Naive thymus-derived CD8-positive, alpha-beta T cell (primary cell): ENCODE measurements at regions not wholly inside any gene's neighbourhood (a gene's known extent, or its start where the extent isn't known, plus 50 kb on each side); places are given as distances from the start of the nearest gene placed in this dataset.

ENCODE experiments used
- ATAC-seq, 2 donors: fragments of 150-1000 bp; cut with Tn5 transposase in 1 of 2; sonication (Bioruptor Pico), chemical (Tn5 transposase) in 1 of 2; 1 replicate in 1 of 2; 2 replicates in 1 of 2; pipeline ENCODE4 v1.10.0; 2021; ENCODE audit warnings: mild to moderate bottlenecking in 2 of 2, moderate library complexity in 2 of 2
- POLR2A ChIA-PET: fragments of 350-600 bp; sonication (Branson Sonifier 250); formaldehyde crosslinking; loops from one replicate; lab custom pipeline; 2021; ENCODE audit warnings: antibody characterized with exemption; lab: Charles Lee
- DNase-seq, 10 donors: peaks; one replicate each; pipeline versions ENCODE4 v3.0.0 to v3.0.0-alpha.2; 2020 to 2022
- H3K27ac Mint-ChIP-seq, 10 donors: one replicate each; pipeline ENCODE4 v1.8.0; 2020 to 2022; ENCODE audit warnings: mild to moderate bottlenecking in 10 of 10, mixed read lengths in 10 of 10, moderate library complexity in 4 of 10, inconsistent platforms in 1 of 10
- H3K27me3 Mint-ChIP-seq, 5 donors: one replicate each; pipeline ENCODE4 v1.8.0; 2021 to 2022; ENCODE audit warnings: mixed read lengths in 5 of 5
- H3K36me3 Mint-ChIP-seq, 3 donors: one replicate each; pipeline ENCODE4 v1.8.0; 2020 to 2022; ENCODE audit warnings: mixed read lengths in 3 of 3, mild to moderate bottlenecking in 2 of 3, inconsistent platforms in 1 of 3
- H3K4me1 Mint-ChIP-seq, 4 donors: one replicate each; pipeline ENCODE4 v1.8.0; 2021 to 2022; ENCODE audit warnings: mixed read lengths in 4 of 4
- H3K4me3 Mint-ChIP-seq, 10 donors: one replicate each; pipeline ENCODE4 v1.8.0; 2020 to 2022; ENCODE audit warnings: mild to moderate bottlenecking in 10 of 10, mixed read lengths in 10 of 10, moderate library complexity in 6 of 10, inconsistent platforms in 1 of 10
- H3K9me3 Mint-ChIP-seq, 9 donors: one replicate each; pipeline ENCODE4 v1.8.0; 2020 to 2022; ENCODE audit warnings: mixed read lengths in 9 of 9, mild to moderate bottlenecking in 3 of 9, inconsistent platforms in 1 of 9, moderate library complexity in 1 of 9

DNA sequence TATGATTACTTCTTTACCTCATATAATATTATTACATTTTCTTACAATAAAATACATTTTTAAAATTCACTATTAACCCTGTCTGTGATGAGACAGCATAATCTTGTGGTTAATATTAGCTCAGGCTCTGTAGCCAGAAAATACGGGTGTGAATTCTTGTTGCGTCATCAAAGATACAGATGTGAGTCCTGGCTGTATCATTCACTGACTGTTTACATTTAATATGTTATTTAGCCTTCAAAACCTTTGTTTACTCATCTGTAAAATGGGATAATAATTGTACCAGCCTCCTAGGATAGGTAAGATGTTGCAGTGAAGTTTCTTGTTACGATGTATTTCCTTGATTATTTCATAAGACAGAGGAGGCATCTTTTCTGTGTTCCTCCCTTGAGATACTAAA, 184.7 kb upstream of the PRPS1L1 start:
- Mint-ChIP-seq H3K36me3 (no peaks in the 10 kb centered on the region), H3K27ac (no peak overlapping the region), H3K9me3 (peaks cover 0 to 3% (median 0%) of the 10 kb centered on the region in 9 donors), H3K4me1 (peaks cover 0 to 3% (median 0%) of the 10 kb centered on the region in 4 donors), H3K4me3 (no peak overlapping the region), H3K27me3 (peaks cover 0 to 3% (median 0%) of the 10 kb centered on the region in 5 donors)
- POLR2A ChIA-PET: no interaction called here
- ATAC-seq (no peak), DNase-seq (no peak)

DNA sequence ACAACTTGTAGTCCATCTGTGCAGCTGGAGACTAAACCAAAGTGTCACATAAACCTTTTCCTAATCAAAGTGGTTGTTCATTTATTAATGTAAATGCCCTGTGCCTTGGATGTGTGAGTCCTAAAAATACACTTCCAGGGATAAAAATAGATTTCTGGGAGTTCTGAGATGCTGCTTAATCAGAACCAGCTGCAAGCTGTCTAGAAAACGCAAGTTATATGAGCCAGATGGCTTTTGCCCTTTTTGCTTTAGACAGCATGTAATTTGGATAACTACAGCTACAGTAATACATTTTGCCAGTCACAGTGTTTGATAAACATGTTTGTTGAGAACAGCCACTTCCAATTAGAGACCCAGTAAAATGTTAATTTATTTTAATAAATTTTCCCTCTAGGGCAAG, 185.1 kb upstream of the PRPS1L1 start:
- POLR2A ChIA-PET: no interaction called here
- Mint-ChIP-seq H3K4me3 (no peak overlapping the region), H3K36me3 (no peaks in the 10 kb centered on the region), H3K9me3 (peaks cover 0 to 3% (median 0%) of the 10 kb centered on the region in 9 donors), H3K27ac (no peak overlapping the region), H3K27me3 (peaks cover 0 to 3% (median 0%) of the 10 kb centered on the region in 5 donors), H3K4me1 (peaks cover 0 to 3% (median 0%) of the 10 kb centered on the region in 4 donors)
- DNase-seq: no peak
- ATAC-seq: no peak

GRCh38 chr7:18213652-18214051, 186.0 kb upstream of the PRPS1L1 start:
- H3K27me3 Mint-ChIP-seq: peaks cover 0 to 3% (median 0%) of the 10 kb centered on the region in 5 donors
- H3K9me3 Mint-ChIP-seq: peaks cover 0 to 3% (median 0%) of the 10 kb centered on the region in 9 donors
- no peak overlapping the region for H3K4me3 Mint-ChIP-seq
- H3K27ac Mint-ChIP-seq: no peak overlapping the region
- no peak for DNase-seq
- peaks cover 0 to 3% (median 0%) of the 10 kb centered on the region in 4 donors for H3K4me1 Mint-ChIP-seq
- no peak for ATAC-seq
- POLR2A ChIA-PET: no interaction called here
- H3K36me3 Mint-ChIP-seq: no peaks in the 10 kb centered on the region

GRCh38 chr7:18216270-18216669, 188.6 kb upstream of the PRPS1L1 start:
- Mint-ChIP-seq H3K9me3 (no peaks in the 10 kb centered on the region), H3K27me3 (peaks cover 0 to 3% (median 0%) of the 10 kb centered on the region in 5 donors), H3K36me3 (no peaks in the 10 kb centered on the region), H3K27ac (no peak overlapping the region), H3K4me3 (no peak overlapping the region), H3K4me1 (peaks cover 0 to 4% (median 0%) of the 10 kb centered on the region in 4 donors)
- DNase-seq (no peak), ATAC-seq (no peak)
- POLR2A ChIA-PET: interaction anchor here (0.6 kb wide), 1 partner anchor 77 kb away, joined by 3 read pairs; no protein-coding TSS in a partner anchor

- Mint-ChIP-seq H3K4me1 (peaks cover 0 to 30% (median 0%) of the 10 kb centered on the region in 4 donors), H3K36me3 (no peaks in the 10 kb centered on the region), H3K27me3 (peaks cover 0 to 4% (median 1%) of the 10 kb centered on the region in 5 donors), H3K9me3 (no peaks in the 10 kb centered on the region), H3K4me3 (no peak overlapping the region), H3K27ac (no peak overlapping the region)
- ATAC-seq: no peak
- DNase-seq: no peak
- POLR2A ChIA-PET: no interaction called here
These were observed 194.0 kb upstream of the PRPS1L1 start for GRCh38 chr7:18221377-18222293.

GRCh38 chr7:18222636-18223035, 195.0 kb upstream of the PRPS1L1 start:
- no peak for DNase-seq
- Mint-ChIP-seq H3K36me3 (no peaks in the 10 kb centered on the region), H3K9me3 (no peaks in the 10 kb centered on the region), H3K27me3 (peaks cover 0 to 5% (median 1%) of the 10 kb centered on the region in 5 donors), H3K4me3 (no peak overlapping the region), H3K4me1 (peaks cover 0 to 33% (median 0%) of the 10 kb centered on the region in 4 donors), H3K27ac (no peak overlapping the region)
- POLR2A ChIA-PET: no interaction called here
- ATAC-seq: no peak

DNA sequence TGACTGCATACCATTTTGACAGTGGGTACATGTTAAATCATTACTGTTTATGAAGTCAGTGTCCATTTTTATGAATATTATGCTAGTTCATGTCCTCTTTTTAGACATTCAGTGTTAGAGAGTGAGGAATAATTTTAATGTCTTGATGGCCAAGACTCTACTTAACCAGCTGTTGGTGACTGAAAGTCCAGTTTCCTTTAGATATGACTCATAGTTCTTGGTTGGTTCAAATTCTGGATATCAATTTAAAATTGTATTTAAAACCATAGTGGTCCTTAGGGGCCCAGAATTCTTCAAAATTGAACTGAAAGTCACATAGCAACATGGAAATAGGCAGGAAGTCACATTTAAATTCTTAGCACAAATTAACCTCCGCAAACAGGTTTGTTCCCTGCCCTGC, 196.5 kb upstream of the PRPS1L1 start:
- POLR2A ChIA-PET: no interaction called here
- no peaks in the 10 kb centered on the region for H3K9me3 Mint-ChIP-seq
- no peak for DNase-seq
- H3K27me3 Mint-ChIP-seq: peaks cover 0 to 5% (median 1%) of the 10 kb centered on the region in 5 donors
- no peak for ATAC-seq
- H3K4me1 Mint-ChIP-seq: peaks cover 0 to 38% (median 0%) of the 10 kb centered on the region in 4 donors
- no peak overlapping the region for H3K27ac Mint-ChIP-seq
- H3K36me3 Mint-ChIP-seq: no peaks in the 10 kb centered on the region
- no peak overlapping the region for H3K4me3 Mint-ChIP-seq

- peak overlapping the region in 1 of 10 donors; percentile 10 for H3K27ac Mint-ChIP-seq
- no peak for ATAC-seq
- H3K4me3 Mint-ChIP-seq: no peak overlapping the region
- POLR2A ChIA-PET: no interaction called here
- H3K36me3 Mint-ChIP-seq: no peaks in the 10 kb centered on the region
- peaks cover 0 to 5% (median 1%) of the 10 kb centered on the region in 5 donors for H3K27me3 Mint-ChIP-seq
- no peak for DNase-seq
- no peaks in the 10 kb centered on the region for H3K9me3 Mint-ChIP-seq
- H3K4me1 Mint-ChIP-seq: peaks cover 0 to 38% (median 0%) of the 10 kb centered on the region in 4 donors
These were observed 197.4 kb upstream of the PRPS1L1 start for GRCh38 chr7:18225067-18225466.

DNA sequence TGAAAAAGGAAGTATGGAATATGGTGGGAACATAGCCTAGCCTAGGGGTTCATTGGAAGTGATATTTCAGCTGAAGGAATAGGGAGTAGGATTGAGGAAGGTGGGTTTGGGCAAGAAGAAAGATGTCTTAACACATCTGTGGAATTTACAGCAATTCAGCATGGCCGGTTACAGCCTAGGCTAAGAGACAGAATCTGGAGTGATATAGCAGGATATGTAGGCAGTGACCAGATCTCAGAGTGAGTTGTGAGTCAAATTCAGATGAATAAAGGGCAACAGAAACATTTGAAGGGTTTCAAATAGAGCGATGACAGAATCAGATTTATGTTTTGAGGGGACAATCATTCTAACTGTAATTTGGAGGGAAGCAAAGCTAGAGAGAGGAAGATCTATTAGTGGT, 199.0 kb upstream of the PRPS1L1 start:
- ATAC-seq (no peak), DNase-seq (no peak)
- H3K27me3 Mint-ChIP-seq: peaks cover 0 to 5% (median 1%) of the 10 kb centered on the region in 5 donors
- H3K27ac Mint-ChIP-seq: no peak overlapping the region
- no peaks in the 10 kb centered on the region for H3K9me3 Mint-ChIP-seq
- no peaks in the 10 kb centered on the region for H3K36me3 Mint-ChIP-seq
- H3K4me3 Mint-ChIP-seq: no peak overlapping the region
- POLR2A ChIA-PET: no interaction called here
- peaks cover 0 to 34% (median 0%) of the 10 kb centered on the region in 4 donors for H3K4me1 Mint-ChIP-seq

DNA sequence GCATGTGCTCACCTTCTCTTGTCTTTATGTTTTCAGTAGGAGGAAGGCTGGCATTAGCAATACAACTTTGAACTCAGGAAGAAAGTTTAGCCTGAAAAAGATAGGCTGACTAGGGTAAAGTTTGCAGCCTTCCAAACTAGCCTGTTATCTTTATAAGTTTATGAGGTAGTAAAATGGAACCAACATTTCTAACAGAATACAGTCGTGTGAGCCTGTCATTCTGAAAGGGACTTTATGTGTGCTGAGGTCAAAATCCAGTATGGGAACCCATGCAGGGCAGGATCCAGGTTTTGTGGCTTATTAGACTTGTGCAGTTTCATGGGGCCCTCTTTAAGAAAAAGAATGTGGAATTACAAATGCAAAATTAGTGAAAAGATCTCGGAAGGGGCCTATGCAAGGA, 201.0 kb upstream of the PRPS1L1 start:
- Mint-ChIP-seq H3K27me3 (peaks cover 0 to 5% (median 1%) of the 10 kb centered on the region in 5 donors), H3K4me3 (no peak overlapping the region), H3K27ac (no peak overlapping the region), H3K4me1 (peaks cover 0 to 22% (median 0%) of the 10 kb centered on the region in 4 donors), H3K36me3 (no peaks in the 10 kb centered on the region), H3K9me3 (peaks cover 0 to 2% (median 0%) of the 10 kb centered on the region in 9 donors)
- no peak for DNase-seq
- POLR2A ChIA-PET: no interaction called here
- ATAC-seq: no peak

DNA sequence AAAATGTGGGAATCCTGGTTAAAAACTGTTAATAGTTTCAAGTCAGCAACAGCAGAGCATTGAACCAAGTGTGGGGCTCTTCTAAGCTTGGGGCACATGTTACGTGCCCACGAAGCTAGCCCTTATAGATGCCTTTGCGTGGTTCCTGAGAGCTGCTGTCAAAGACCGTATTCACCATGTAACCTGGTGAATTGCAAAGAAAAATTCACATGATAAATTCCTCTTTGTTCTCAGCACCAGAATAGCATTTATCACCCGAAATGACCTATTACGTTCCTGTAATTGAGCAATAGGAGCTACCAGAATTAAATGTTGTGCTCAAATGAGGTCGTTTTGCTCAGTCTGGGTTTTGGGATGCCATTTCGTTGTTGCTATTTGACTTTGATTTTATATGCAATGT, 202.6 kb upstream of the PRPS1L1 start:
- POLR2A ChIA-PET: no interaction called here
- H3K36me3 Mint-ChIP-seq: no peaks in the 10 kb centered on the region

DNA sequence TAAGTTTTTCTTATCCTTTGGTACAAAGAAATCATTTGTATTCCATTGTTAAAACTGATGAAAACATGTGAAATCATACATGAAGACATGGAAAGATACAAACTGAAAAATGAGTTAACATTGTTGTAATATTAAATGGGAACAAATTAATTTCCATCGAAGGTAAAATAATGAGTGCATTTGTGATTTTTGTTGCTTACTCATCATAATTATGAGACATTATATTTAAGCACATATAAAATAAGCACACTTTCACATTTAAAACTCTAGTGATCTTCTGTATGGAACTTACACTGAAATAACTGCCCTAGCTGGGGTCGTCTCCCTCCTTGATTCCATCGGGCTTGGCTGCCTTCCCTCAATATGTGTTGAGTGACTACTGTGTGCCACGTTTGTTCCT, 204.2 kb upstream of the PRPS1L1 start:
- peaks cover 0 to 2% (median 0%) of the 10 kb centered on the region in 9 donors for H3K9me3 Mint-ChIP-seq
- POLR2A ChIA-PET: no interaction called here
- peaks cover 0 to 5% (median 0%) of the 10 kb centered on the region in 4 donors for H3K4me1 Mint-ChIP-seq
- peak overlapping the region in 1 of 10 donors; percentile 46 for H3K27ac Mint-ChIP-seq
- ATAC-seq (no peak), DNase-seq (no peak)
- H3K36me3 Mint-ChIP-seq: no peaks in the 10 kb centered on the region
- H3K27me3 Mint-ChIP-seq: peaks cover 0 to 12% (median 0%) of the 10 kb centered on the region in 5 donors
- no peak overlapping the region for H3K4me3 Mint-ChIP-seq

More for the DNA sequence above, 202.6 kb upstream of the PRPS1L1 start:
- ATAC-seq (no peak), DNase-seq (no peak)
- H3K4me1 Mint-ChIP-seq: peaks cover 0 to 11% (median 0%) of the 10 kb centered on the region in 4 donors
- no peak overlapping the region for H3K4me3 Mint-ChIP-seq
- H3K27me3 Mint-ChIP-seq: peaks cover 0 to 5% (median 2%) of the 10 kb centered on the region in 5 donors
- H3K27ac Mint-ChIP-seq: no peak overlapping the region
- H3K9me3 Mint-ChIP-seq: peaks cover 0 to 2% (median 0%) of the 10 kb centered on the region in 9 donors

GRCh38 chr7:18234519-18234918, 206.9 kb upstream of the PRPS1L1 start:
- Mint-ChIP-seq H3K9me3 (peaks cover 0 to 2% (median 0%) of the 10 kb centered on the region in 9 donors), H3K4me3 (no peak overlapping the region), H3K27me3 (peaks cover 0 to 17% (median 4%) of the 10 kb centered on the region in 5 donors), H3K4me1 (peaks cover 0 to 3% (median under 1%) of the 10 kb centered on the region in 4 donors), H3K27ac (no peak overlapping the region), H3K36me3 (no peaks in the 10 kb centered on the region)
- ATAC-seq (no peak), DNase-seq (no peak)
- POLR2A ChIA-PET: no interaction called here
